Prostate gland (tissue), 2 donors: ENCODE measurements at regions not wholly inside any gene's neighbourhood (a gene's known extent, or its start where the extent isn't known, plus 50 kb on each side); places are given as distances from the start of the nearest gene placed in this dataset.

Source experiments
- POLR2A ChIP-seq: fragments of 450-650 bp; IDR thresholded peaks from one replicate; pipeline ENCODE4 v1.6.1; 2016; ENCODE audit warnings: antibody characterized with exemption, mild to moderate bottlenecking
- TF ChIP-seq, protein P1 (sequence below), 4 experiments: fragments of 200-600 bp in 2 of 4; fragments of 450-650 bp in 2 of 4; sonication (generic) in 2 of 4; IDR thresholded peaks; 1 replicate in 3 of 4; 2 replicates in 1 of 4; pipeline ENCODE4 v1.5.1; 2016 to 2019; ENCODE audit warnings: antibody characterized with exemption in 4 of 4, mild to moderate bottlenecking in 2 of 4, moderate library complexity in 2 of 4

DNA sequence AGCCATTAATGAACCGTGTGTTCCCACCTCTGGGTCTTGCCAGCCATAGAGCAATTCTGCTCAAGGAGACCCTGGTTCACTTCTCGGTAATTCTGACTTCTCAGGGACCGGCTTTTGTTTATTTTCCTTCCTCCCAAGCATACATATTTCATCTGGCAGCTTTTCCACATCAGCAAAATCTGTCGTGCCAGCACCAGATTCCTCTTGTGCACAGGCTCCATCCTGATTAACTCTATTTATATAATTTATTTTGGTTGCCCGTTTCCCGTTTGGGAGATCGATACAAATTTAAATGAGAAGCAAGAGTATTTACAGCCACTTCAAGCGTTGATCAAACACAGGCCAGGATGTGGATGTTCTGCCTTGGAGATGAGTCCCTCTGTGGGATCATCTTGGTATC, 161.9 kb upstream of the XYLT1 start:
- TF ChIP-seq, protein P1, sequence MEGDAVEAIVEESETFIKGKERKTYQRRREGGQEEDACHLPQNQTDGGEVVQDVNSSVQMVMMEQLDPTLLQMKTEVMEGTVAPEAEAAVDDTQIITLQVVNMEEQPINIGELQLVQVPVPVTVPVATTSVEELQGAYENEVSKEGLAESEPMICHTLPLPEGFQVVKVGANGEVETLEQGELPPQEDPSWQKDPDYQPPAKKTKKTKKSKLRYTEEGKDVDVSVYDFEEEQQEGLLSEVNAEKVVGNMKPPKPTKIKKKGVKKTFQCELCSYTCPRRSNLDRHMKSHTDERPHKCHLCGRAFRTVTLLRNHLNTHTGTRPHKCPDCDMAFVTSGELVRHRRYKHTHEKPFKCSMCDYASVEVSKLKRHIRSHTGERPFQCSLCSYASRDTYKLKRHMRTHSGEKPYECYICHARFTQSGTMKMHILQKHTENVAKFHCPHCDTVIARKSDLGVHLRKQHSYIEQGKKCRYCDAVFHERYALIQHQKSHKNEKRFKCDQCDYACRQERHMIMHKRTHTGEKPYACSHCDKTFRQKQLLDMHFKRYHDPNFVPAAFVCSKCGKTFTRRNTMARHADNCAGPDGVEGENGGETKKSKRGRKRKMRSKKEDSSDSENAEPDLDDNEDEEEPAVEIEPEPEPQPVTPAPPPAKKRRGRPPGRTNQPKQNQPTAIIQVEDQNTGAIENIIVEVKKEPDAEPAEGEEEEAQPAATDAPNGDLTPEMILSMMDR (IDR thresholded peaks at IDR 0.05) = no peak
- TF ChIP-seq POLR2A = no peak
